ENCODE measurements at regions not wholly inside any gene's neighbourhood (a gene's known extent, or its start where the extent isn't known, plus 50 kb on each side); places are given as distances from the start of the nearest gene placed in this dataset.

- H3K27me3 ChIP-seq, result no peaks in the 10 kb centered on the region
- DNase-seq (ENCODE audit: low spot score), result no peak
- peaks cover 0 to 3% of the 10 kb centered on the region in 2 donors for H3K9me3 ChIP-seq
- TF ChIP-seq CTCF (IDR thresholded peaks at IDR 0.05), result no peak
- no peaks in the 10 kb centered on the region for H3K36me3 ChIP-seq
- no peak overlapping the region for H3K4me3 ChIP-seq
- no peak overlapping the region for H3K27ac ChIP-seq
- H3K4me1 ChIP-seq, result no peaks in the 10 kb centered on the region
Measured at GRCh38 chr4:171162478-171162877, 650.7 kb upstream of the GALNTL6 start.

- Histone ChIP-seq H3K4me1 (no peaks in the 10 kb centered on the region), H3K9me3 (no peaks in the 10 kb centered on the region), H3K4me3 (no peak overlapping the region), H3K36me3 (no peaks in the 10 kb centered on the region), H3K27me3 (no peaks in the 10 kb centered on the region), H3K27ac (no peak overlapping the region)
- no peak for DNase-seq (ENCODE audit: low spot score)
- TF ChIP-seq CTCF (IDR thresholded peaks at IDR 0.05), result no peak
Measured at GRCh38 chr4:171157462-171158082, 655.6 kb upstream of the GALNTL6 start.

DNA sequence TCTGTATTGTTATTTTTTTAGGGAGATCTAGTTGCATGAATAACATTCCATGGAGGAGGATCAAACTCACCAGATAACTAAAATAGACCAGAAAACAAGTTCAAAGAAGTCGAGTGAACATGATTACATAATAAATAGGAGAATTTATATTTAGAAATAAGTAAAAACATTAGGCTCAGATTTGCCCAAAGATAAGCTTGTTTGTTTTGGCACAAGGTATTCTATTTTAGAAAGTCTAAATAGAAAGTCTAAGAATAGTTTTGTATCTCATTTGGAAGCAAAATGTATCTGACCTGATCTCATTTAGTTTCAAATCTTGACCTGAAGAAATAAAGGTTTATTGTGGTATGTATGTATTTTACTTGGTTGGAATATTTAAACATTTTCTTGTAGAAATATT lies 670.6 kb upstream of the GALNTL6 start:
- no peaks in the 10 kb centered on the region for H3K36me3 ChIP-seq
- TF ChIP-seq CTCF (IDR thresholded peaks at IDR 0.05), result no peak
- no peak overlapping the region for H3K27ac ChIP-seq
- no peaks in the 10 kb centered on the region for H3K27me3 ChIP-seq
- DNase-seq (ENCODE audit: low spot score), result no peak
- H3K4me1 ChIP-seq, result no peaks in the 10 kb centered on the region
- no peaks in the 10 kb centered on the region for H3K9me3 ChIP-seq
- no peak overlapping the region for H3K4me3 ChIP-seq

- no peaks in the 10 kb centered on the region for H3K36me3 ChIP-seq
- no peaks in the 10 kb centered on the region for H3K27me3 ChIP-seq
- H3K9me3 ChIP-seq, result no peaks in the 10 kb centered on the region
- H3K4me3 ChIP-seq, result no peak overlapping the region
- no peak for TF ChIP-seq CTCF (IDR thresholded peaks at IDR 0.05)
- DNase-seq (ENCODE audit: low spot score), result no peak
- H3K27ac ChIP-seq, result no peak overlapping the region
- no peaks in the 10 kb centered on the region for H3K4me1 ChIP-seq
Measured at GRCh38 chr4:171142045-171142444, 671.2 kb upstream of the GALNTL6 start.

DNA sequence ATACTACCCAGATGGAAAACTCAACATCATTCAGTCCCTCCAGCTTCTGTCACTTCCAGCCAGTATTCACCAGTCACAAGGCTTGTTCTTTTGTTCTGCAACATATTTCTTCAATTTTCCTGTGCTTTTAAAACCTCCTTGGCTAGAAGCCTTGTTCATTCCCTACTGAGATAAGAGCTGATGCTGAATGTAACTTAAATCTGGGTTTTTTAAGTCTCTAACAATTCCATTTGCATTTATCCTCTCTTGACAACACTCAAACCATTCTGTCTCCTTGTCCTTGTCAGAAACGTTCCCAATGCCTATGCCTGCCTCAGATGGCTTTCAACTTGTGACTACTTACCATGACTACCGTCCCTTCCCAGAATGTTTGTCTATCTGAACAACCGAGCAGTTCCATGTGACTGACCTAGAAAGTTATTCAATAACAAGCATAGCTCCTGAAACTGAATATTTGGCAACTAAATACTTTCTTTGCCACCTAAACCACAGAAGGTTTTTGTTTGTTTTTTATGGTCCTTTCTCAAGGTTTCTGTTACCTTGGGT lies 682.9 kb upstream of the GALNTL6 start:
- Histone ChIP-seq H3K36me3 (no peaks in the 10 kb centered on the region), H3K4me3 (no peak overlapping the region), H3K27me3 (no peaks in the 10 kb centered on the region), H3K9me3 (no peaks in the 10 kb centered on the region), H3K27ac (no peak overlapping the region), H3K4me1 (no peaks in the 10 kb centered on the region)
- TF ChIP-seq CTCF (IDR thresholded peaks at IDR 0.05), result no peak
- DNase-seq (ENCODE audit: low spot score), result no peak

- no peak for TF ChIP-seq CTCF (IDR thresholded peaks at IDR 0.05)
- H3K4me3 ChIP-seq, result no peak overlapping the region
Measured at GRCh38 chr4:171118091-171118490, 695.1 kb upstream of the GALNTL6 start.

More at GRCh38 chr4:171118091-171118490, 695.1 kb upstream of the GALNTL6 start:
- DNase-seq (ENCODE audit: low spot score), result no peak
- Histone ChIP-seq H3K36me3 (no peaks in the 10 kb centered on the region), H3K9me3 (peaks cover 5 to 24% of the 10 kb centered on the region in 2 donors), H3K4me1 (no peaks in the 10 kb centered on the region), H3K27ac (no peak overlapping the region), H3K27me3 (no peaks in the 10 kb centered on the region)

All from right atrium auricular region (tissue), 2 donors.